RWPE2 (cell line): ENCODE measurements at regions not wholly inside any gene's neighbourhood (a gene's known extent, or its start where the extent isn't known, plus 50 kb on each side); places are given as distances from the start of the nearest gene placed in this dataset.

Experiments used
- ATAC-seq: fragments of 200-7000 bp; cut with Tn5 transposase; 3 replicates; pipeline ENCODE4 v1.9.1; 2021; ENCODE audit warnings: low read depth
- DNase-seq: peaks from one replicate; pipeline ENCODE4 v3.0.0-alpha.2; 2020; ENCODE audit warnings: low spot score
- H3K27ac ChIP-seq: fragments of 450-650 bp; 2 replicates; pipeline ENCODE4 v1.5.1; 2017; ENCODE audit warnings: mild to moderate bottlenecking; ENCODE audit not compliant: poor library complexity, severe bottlenecking
- H3K27me3 ChIP-seq: fragments of 250-450 bp; sonication (Bioruptor Pico); 2 replicates; pipeline ENCODE4 v1.5.1; 2021; ENCODE audit warnings: mild to moderate bottlenecking, moderate library complexity; ENCODE audit not compliant: insufficient read depth, poor library complexity, severe bottlenecking
- H3K36me3 ChIP-seq: fragments of 250-450 bp; sonication (Bioruptor Pico); 2 replicates; pipeline ENCODE4 v1.5.1; 2020; ENCODE audit warnings: low read depth, mild to moderate bottlenecking, moderate library complexity
- H3K4me1 ChIP-seq: fragments of 250-450 bp; sonication (Bioruptor Pico); 2 replicates; pipeline ENCODE4 v1.5.1; 2021; ENCODE audit warnings: mild to moderate bottlenecking, moderate library complexity; ENCODE audit not compliant: insufficient read depth, poor library complexity, severe bottlenecking
- H3K4me3 ChIP-seq: fragments of 250-450 bp; sonication (Bioruptor Pico); 2 replicates; pipeline ENCODE4 v1.5.1; 2021; ENCODE audit warnings: mild to moderate bottlenecking, moderate library complexity; ENCODE audit not compliant: severe bottlenecking
- H3K9me3 ChIP-seq: fragments of 250-450 bp; sonication (Bioruptor Pico); 2 replicates; pipeline ENCODE4 v1.5.1; 2021; ENCODE audit warnings: mild to moderate bottlenecking, moderate library complexity; ENCODE audit not compliant: severe bottlenecking
- TF ChIP-seq, protein P1 (sequence below): fragments of 450-650 bp; IDR thresholded peaks from one replicate; pipeline ENCODE4 v1.5.1; 2017; ENCODE audit warnings: mild to moderate bottlenecking, moderate library complexity; ENCODE audit not compliant: poor library complexity, severe bottlenecking

DNA sequence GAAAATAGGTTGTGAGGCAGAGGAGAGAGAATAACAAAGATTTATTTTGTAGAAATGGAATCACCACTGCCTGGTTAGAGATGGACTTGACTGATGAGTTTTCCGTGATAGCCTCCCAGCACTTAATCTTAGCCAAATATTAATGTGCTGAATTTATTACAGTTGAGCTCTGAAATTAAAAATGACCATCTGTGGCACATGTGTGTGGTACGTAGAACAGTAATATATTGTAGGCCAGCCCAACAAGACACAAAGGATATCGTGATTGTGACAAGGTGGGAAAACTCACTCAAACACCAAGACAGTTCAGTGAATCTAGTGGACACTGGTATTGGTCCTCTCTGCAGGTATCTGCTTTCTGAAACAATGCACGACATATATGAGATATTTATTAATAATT is 119.4 kb downstream of the HAO1 start:
- H3K9me3 ChIP-seq, result no peaks in the 10 kb centered on the region
- TF ChIP-seq, protein P1, sequence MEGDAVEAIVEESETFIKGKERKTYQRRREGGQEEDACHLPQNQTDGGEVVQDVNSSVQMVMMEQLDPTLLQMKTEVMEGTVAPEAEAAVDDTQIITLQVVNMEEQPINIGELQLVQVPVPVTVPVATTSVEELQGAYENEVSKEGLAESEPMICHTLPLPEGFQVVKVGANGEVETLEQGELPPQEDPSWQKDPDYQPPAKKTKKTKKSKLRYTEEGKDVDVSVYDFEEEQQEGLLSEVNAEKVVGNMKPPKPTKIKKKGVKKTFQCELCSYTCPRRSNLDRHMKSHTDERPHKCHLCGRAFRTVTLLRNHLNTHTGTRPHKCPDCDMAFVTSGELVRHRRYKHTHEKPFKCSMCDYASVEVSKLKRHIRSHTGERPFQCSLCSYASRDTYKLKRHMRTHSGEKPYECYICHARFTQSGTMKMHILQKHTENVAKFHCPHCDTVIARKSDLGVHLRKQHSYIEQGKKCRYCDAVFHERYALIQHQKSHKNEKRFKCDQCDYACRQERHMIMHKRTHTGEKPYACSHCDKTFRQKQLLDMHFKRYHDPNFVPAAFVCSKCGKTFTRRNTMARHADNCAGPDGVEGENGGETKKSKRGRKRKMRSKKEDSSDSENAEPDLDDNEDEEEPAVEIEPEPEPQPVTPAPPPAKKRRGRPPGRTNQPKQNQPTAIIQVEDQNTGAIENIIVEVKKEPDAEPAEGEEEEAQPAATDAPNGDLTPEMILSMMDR, result no peak
- no peak overlapping the region for H3K27ac ChIP-seq
- no peak overlapping the region for H3K4me3 ChIP-seq
- no peak for DNase-seq
- H3K27me3 ChIP-seq, result no peaks in the 10 kb centered on the region
- no peaks in the 10 kb centered on the region for H3K4me1 ChIP-seq
- no peak for ATAC-seq
- no peaks in the 10 kb centered on the region for H3K36me3 ChIP-seq

DNA sequence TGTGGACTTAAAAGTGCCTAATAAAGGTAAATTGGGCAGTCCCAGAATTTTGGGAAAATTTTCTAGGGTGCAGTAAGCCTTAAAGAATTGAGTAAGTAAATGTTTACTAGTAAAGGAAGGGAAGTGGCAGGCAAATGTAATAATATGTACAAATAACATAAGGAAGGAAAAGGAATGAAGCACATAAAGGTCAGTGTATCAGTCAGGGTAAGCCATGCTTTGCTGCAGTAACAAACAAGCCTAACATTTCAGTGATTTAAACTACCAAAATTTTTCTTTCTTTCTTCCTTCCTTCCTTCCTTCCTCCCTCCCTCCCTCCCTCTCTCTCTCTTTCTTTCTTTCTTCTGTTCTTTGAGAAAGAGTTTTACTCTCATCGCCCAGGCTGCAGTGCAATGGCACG is 117.5 kb downstream of the HAO1 start:
- no peaks in the 10 kb centered on the region for H3K36me3 ChIP-seq

DNA sequence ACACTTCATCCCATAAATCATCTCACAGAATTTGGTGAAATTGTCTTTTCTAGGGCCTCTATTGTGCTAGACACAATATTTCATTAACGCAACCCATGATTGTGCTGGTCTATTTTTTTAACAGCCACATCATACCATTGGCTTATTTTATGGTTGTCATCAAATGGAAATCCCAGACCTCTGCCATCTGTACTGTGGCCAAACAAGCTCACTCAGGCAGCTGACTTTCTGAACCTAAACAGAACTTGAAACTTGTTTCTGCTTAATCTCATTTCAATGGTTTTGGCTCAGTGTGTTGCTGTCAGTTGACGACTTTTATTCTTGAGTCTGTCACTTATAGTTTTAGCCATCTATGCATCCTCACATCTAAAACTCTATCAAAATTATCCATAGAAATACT is 111.8 kb downstream of the HAO1 start:
- Histone ChIP-seq H3K27me3 (no peaks in the 10 kb centered on the region), H3K36me3 (no peaks in the 10 kb centered on the region), H3K4me3 (no peak overlapping the region), H3K27ac (no peak overlapping the region), H3K4me1 (no peaks in the 10 kb centered on the region), H3K9me3 (no peaks in the 10 kb centered on the region)
- ATAC-seq (no peak), DNase-seq (no peak)
- TF ChIP-seq, protein P1, result no peak

More for the DNA sequence above, 117.5 kb downstream of the HAO1 start:
- H3K27me3 ChIP-seq, result no peaks in the 10 kb centered on the region
- ATAC-seq, result no peak
- TF ChIP-seq, protein P1, result no peak
- H3K4me1 ChIP-seq, result no peaks in the 10 kb centered on the region
- no peak for DNase-seq
- H3K9me3 ChIP-seq, result no peaks in the 10 kb centered on the region
- no peak overlapping the region for H3K4me3 ChIP-seq
- H3K27ac ChIP-seq, result no peak overlapping the region

DNA sequence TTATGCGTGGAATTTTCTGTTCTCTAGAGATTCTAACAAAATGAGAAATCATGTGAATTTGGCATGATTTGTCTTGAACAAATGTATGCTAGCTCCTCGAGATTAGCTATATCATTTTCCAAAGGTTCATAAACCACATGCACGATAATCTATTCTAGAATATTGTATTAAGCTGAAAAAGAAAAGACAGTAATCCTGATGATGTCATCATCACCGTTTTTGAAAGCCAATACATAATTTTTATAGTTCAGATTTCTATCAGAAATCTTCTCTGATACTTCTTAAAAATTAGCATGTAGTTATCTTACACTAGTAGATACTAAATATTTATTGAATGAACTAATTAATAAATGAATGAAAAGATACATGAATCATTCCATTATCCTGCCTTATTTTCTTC is 111.2 kb downstream of the HAO1 start:
- no peak for ATAC-seq
- TF ChIP-seq, protein P1, result no peak
- no peaks in the 10 kb centered on the region for H3K36me3 ChIP-seq
- H3K4me1 ChIP-seq, result no peaks in the 10 kb centered on the region
- no peaks in the 10 kb centered on the region for H3K27me3 ChIP-seq
- H3K4me3 ChIP-seq, result no peak overlapping the region
- no peaks in the 10 kb centered on the region for H3K9me3 ChIP-seq
- no peak overlapping the region for H3K27ac ChIP-seq
- no peak for DNase-seq

DNA sequence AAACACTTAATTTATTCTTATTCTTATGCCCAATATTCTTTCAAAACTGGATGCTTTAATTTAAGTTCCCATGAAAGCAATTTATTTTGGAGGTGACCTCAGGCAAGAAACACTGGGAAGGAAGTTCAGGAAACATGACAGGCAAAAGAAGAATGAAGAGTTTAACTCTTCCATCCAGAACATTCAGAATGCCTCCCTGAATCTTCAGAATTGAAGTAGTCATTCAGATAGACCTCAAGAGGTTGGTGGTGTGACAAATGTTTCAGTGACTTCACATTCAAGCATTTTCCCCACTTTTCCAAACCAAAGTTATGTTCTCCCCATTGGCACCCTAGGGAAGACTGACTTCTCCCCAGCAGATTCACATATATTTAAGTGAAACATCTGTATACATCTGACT is 110.5 kb downstream of the HAO1 start:
- no peaks in the 10 kb centered on the region for H3K4me1 ChIP-seq
- no peaks in the 10 kb centered on the region for H3K9me3 ChIP-seq
- no peak overlapping the region for H3K27ac ChIP-seq
- TF ChIP-seq, protein P1, result no peak
- H3K27me3 ChIP-seq, result no peaks in the 10 kb centered on the region
- H3K36me3 ChIP-seq, result no peaks in the 10 kb centered on the region
- no peak for ATAC-seq
- no peak overlapping the region for H3K4me3 ChIP-seq
- DNase-seq, result no peak
